Mucosa of descending colon (tissue), 3 donors: ENCODE measurements at regions not wholly inside any gene's neighbourhood (a gene's known extent, or its start where the extent isn't known, plus 50 kb on each side); places are given as distances from the start of the nearest gene placed in this dataset.

ENCODE experiments used
- ATAC-seq: fragments of 200-7000 bp; cut with Tn5 transposase; one replicate; pipeline ENCODE4 v1.9.1; 2020; ENCODE audit warnings: mild to moderate bottlenecking, moderate library complexity
- DNase-seq, 3 donors: peaks; one replicate each; pipeline ENCODE4 v3.0.0-alpha.2; 2020
- H3K36me3 ChIP-seq: fragments of 200-600 bp; one replicate; pipeline ENCODE4 v1.8.0; 2021; ENCODE audit warnings: low read depth, mild to moderate bottlenecking
- H3K4me1 ChIP-seq: fragments of 200-600 bp; one replicate; pipeline ENCODE4 v1.8.0; 2021; ENCODE audit warnings: low read depth, mild to moderate bottlenecking
- H3K4me3 ChIP-seq: fragments of 200-600 bp; one replicate; pipeline ENCODE4 v1.8.0; 2021; ENCODE audit warnings: mild to moderate bottlenecking
- H3K9me3 ChIP-seq: fragments of 200-600 bp; one replicate; pipeline ENCODE4 v1.8.0; 2021; ENCODE audit warnings: mild to moderate bottlenecking
- intact Hi-C, 2 donors: fragments of 100-400 bp; cut with DNase I in 1 of 2; cut with micrococcal nuclease in 1 of 2; formaldehyde crosslinking; loops; one replicate each; pipeline versions ENCODE4 v1.11.0 to v1.11.1; 2022; cut with DNase I, micrococcal nuclease
- TF ChIP-seq, protein P1 (sequence below): fragments of 200-600 bp; IDR thresholded peaks from one replicate; pipeline ENCODE4 v1.8.0; 2022; ENCODE audit warnings: antibody characterized with exemption, mild to moderate bottlenecking
- donor health status: DM: no; HTN: no; CAD: no; lungs with moderate emphysema.
- donor health status: DM: no; HTN: no; CAD: no.
- donor health status: DM: no; HTN: yes; CAD: no.

DNA sequence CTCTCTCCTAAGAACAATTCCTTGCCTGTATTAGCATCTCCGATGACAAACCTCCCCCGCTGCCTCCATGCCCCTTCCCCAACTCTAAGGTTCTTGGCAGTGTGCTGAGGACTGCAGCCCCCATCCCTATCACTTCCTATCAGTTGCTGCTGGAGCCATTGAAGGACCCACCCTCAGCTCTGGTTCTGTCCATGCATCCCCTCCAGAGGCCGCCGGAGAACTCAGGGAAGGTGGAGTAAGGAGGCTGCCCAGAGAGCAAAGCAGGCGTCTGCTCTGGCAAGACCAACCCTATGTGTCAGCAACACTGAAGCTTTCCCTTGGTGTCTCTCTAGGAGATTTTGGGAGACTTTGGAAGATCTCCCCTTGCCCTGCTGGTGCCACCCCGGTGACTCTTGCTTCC, 1139.5 kb downstream of the TBC1D22A start:
- Histone ChIP-seq H3K4me3 (no peak overlapping the region), H3K4me1 (no peaks in the 10 kb centered on the region), H3K9me3 (no peaks in the 10 kb centered on the region), H3K36me3 (no peaks in the 10 kb centered on the region)
- no peak for ATAC-seq
- TF ChIP-seq, protein P1, sequence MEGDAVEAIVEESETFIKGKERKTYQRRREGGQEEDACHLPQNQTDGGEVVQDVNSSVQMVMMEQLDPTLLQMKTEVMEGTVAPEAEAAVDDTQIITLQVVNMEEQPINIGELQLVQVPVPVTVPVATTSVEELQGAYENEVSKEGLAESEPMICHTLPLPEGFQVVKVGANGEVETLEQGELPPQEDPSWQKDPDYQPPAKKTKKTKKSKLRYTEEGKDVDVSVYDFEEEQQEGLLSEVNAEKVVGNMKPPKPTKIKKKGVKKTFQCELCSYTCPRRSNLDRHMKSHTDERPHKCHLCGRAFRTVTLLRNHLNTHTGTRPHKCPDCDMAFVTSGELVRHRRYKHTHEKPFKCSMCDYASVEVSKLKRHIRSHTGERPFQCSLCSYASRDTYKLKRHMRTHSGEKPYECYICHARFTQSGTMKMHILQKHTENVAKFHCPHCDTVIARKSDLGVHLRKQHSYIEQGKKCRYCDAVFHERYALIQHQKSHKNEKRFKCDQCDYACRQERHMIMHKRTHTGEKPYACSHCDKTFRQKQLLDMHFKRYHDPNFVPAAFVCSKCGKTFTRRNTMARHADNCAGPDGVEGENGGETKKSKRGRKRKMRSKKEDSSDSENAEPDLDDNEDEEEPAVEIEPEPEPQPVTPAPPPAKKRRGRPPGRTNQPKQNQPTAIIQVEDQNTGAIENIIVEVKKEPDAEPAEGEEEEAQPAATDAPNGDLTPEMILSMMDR = no peak
- DNase-seq = no peak
- intact Hi-C loops = no loop called here

- Histone ChIP-seq H3K4me1 (no peaks in the 10 kb centered on the region), H3K9me3 (peaks cover 6% of the 10 kb centered on the region), H3K4me3 (no peak overlapping the region), H3K36me3 (no peaks in the 10 kb centered on the region)
- intact Hi-C loops = no loop called here
- TF ChIP-seq, protein P1 = no peak
- ATAC-seq = no peak
- no peak for DNase-seq
Observed at GRCh38 chr22:47899894-47900293, 1137.4 kb downstream of the TBC1D22A start.

GRCh38 chr22:47898946-47899345, 1136.5 kb downstream of the TBC1D22A start:
- TF ChIP-seq, protein P1 = no peak
- Histone ChIP-seq H3K9me3 (peaks cover 8% of the 10 kb centered on the region), H3K4me3 (no peak overlapping the region), H3K36me3 (no peaks in the 10 kb centered on the region), H3K4me1 (no peaks in the 10 kb centered on the region)
- DNase-seq (no peak), ATAC-seq (no peak)
- intact Hi-C loops = no loop called here

DNA sequence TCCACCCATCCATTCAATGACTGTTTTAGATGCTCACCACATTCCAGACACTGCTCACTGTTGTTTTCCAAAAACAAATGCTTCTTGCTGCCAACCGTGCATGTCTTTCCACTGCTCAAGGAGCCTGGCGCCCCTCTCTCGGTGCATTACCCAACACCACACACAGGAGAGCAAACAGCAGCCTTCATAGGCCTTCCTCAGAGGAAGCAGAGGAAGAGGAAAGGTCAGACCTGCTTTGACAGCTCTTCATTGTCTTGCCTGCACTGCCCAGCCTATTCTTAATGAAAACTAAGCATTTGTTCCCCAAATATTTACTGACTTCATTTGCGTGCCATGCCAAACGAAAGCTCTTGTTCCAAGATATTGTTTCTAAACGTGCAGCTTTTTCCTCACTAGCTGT, 1129.2 kb downstream of the TBC1D22A start:
- no peak overlapping the region for H3K4me3 ChIP-seq
- ATAC-seq (no peak), DNase-seq (no peak)
- no peaks in the 10 kb centered on the region for H3K4me1 ChIP-seq
- TF ChIP-seq, protein P1 = no peak
- intact Hi-C loops = no loop called here
- no peaks in the 10 kb centered on the region for H3K36me3 ChIP-seq
- H3K9me3 ChIP-seq = peaks cover 8% of the 10 kb centered on the region

DNA sequence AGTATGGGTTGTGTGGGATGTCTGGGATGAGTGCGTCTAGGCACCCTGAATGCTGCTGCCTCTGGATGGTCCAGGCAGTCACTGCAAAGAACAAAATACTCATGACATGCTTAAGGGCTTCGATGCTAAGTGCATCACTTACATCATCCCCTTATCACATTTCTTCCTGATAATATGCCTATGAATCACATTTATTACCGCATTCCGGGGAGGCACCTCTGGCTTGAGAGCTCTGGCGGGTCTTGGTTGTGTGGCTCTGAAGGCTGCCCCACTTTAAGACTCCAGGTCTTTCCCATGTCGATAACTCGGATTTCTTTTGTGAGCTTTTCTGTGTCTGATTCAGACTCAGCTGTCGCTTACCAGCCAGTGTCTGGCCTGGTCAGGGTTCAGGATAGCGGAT, 1126.4 kb downstream of the TBC1D22A start:
- TF ChIP-seq, protein P1 = no peak
- no peaks in the 10 kb centered on the region for H3K36me3 ChIP-seq
- DNase-seq (no peak), ATAC-seq (no peak)
- H3K4me3 ChIP-seq = no peak overlapping the region
- H3K9me3 ChIP-seq = no peaks in the 10 kb centered on the region
- intact Hi-C loops = no loop called here
- no peaks in the 10 kb centered on the region for H3K4me1 ChIP-seq

DNA sequence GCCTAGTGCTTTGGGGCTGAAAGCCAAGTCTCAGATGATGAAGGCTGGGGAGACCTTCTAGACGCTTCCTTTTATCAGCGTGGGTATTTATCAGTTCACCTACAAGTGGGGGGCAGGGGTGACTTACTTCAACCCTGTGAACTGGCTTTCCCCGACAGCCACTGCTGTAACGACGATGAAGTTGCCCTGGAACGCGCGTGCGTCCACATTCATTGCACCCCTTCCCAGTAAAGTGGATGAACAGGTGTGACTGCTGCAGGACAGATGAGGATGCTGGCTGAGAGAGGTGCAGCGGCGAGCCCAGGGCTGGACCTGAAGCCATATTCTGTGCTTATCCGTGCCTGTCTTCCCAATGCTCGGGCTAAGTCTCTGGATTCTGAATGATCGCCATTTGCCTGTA, 1122.3 kb downstream of the TBC1D22A start:
- H3K36me3 ChIP-seq = no peaks in the 10 kb centered on the region
- no peak overlapping the region for H3K4me3 ChIP-seq
- TF ChIP-seq, protein P1 = no peak
- H3K4me1 ChIP-seq = no peaks in the 10 kb centered on the region
- ATAC-seq = no peak
- DNase-seq = no peak
- H3K9me3 ChIP-seq = no peaks in the 10 kb centered on the region
- intact Hi-C loops = no loop called here
